HG03558 (cell line): ENCODE measurements at regions not wholly inside any gene's neighbourhood (a gene's known extent, or its start where the extent isn't known, plus 50 kb on each side); places are given as distances from the start of the nearest gene placed in this dataset.
"Not testable (repeated sequence)": the region's sequence is repeated elsewhere in the genome, so short reads cannot be mapped to it uniquely, and the experiment has no call there.

Source experiments
- ATAC-seq: cut with Tn5 transposase; IDR thresholded peaks from one replicate; pipeline ENCODE4 v1.9.1; 2021; ENCODE audit warnings: moderate number of reproducible peaks; ENCODE audit not compliant: unreplicated experiment; ENCODE audit errors: extremely low read depth

DNA sequence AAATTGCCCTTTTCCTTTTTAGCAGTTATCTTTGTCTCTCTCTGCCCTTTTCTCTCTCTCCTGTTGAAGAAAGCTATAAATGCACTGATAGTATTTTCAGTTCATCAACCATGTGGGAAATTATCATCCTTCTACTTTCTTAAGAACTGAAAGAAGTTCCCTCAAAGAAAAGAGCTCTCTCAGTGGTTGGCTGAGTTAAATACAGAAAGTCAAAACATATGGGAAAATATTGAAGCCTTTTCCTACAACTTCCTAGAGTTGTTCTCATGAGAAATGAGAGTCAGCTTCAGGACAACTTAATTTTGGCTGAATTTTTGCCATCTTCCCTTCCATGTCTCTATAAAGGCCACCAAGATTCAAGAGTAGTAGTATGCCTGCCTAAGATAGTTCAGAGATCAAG lies 96.7 kb downstream of the NFKBIZ start:
- no peak for ATAC-seq

DNA sequence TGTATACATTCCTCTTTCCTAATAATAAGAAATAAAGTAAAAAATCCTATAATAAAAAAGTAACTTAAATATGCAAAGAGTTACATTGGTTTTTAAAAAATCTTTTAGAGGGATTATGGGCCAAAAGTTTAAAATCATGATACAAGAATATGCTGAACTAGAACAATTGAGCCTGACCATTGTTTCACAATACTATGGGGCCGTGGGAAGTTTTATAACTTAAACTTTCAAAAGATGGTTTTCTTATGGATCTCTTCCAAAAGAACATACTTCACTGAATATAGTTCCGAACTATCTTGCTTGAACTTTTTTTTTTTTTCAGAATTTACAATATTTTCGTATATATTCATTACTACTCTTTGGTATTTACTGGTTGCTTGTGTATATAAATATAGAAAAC lies 97.6 kb downstream of the NFKBIZ start:
- ATAC-seq: no peak

DNA sequence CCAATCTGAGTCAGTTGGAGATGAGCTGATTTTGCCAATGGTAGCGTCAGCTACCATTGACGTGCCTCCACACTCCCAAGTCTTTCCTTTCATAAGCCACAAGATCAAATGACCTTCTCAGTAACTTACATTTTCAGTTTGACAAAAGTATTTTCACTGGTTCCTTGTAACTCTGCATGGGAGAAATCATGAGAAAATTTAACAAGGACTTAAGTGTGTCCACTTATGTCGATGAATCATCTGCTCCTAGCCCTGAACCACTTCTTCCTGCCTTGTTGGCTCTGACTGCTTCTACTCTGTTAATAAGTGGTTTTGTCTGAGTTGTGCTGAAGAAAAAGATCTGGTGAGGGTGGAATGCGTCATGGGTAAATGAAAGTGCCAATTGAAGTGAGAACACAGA lies 101.2 kb downstream of the NFKBIZ start:
- peak; percentile 75 for ATAC-seq

DNA sequence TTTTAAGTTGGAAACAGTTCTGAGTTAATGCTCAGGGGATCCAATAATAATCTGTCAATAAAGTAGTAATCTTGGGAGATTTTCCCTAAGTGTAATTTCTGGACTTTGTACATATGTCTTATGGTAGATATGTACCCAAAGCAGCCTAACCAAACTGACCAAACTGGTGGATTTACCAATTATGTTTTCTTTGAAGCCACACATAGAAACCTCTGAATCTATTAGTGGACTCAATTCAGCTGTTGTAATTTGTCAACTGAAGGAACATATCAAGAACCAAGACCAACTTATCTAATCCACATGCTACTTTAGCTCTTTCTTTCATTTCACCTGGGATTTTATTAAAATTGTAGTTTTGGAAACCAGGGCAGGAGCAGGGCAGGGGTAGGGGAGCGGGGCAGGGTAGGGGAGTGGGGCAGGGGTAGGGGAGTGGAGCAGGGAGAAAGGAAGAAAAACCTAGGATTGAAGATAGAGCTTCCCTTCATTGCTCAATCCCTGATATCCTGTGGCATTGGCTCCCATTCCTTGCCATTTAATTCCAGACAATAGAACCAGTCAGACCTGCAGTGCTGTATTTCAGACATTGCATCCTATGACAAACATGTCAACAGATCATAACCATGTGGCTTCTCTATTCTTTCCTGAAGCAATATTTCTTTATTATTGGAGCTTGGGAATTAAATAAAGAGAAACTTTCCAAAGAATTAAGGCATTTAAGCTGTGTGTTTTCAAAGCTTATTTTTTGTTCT lies 101.8 kb downstream of the NFKBIZ start:
- no peak for ATAC-seq

DNA sequence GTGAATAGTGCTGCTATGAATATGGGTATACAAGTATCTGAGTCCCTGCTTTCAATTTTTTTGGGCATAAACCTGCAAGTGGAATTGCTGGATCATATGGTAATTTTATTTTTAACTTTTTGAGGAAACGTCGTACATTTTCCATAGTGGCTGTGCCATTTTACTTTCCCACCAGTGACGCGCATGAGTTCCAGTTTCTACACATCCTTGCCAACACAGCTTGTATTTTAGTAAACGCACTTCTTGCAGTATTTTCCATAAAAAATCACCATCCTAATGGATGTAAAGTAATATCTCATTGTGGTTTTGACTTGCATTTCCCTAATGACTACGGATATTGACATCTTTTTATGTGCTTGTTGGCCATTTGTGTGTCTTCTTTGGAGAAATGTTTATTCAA lies 105.0 kb downstream of the NFKBIZ start:
- ATAC-seq: no peak

DNA sequence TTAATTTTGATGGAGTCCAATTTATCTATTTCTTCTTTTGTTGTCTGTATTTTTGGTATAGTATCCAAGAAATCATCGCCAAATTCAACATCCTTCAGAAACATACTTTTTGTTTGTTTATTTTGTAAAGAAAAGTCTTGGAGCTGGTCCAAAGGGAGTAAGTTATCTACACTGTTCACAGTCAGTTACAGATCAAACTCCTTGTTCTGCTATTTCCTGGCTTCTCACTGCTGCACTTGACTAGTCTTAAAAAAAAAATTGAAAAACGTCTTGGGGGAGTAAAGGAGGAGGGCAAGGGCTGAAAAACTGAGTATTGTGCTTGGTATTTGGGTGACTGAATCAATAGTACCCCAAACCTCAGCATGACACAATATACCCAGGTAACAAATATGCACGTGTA lies 105.6 kb downstream of the NFKBIZ start:
- no peak for ATAC-seq

DNA sequence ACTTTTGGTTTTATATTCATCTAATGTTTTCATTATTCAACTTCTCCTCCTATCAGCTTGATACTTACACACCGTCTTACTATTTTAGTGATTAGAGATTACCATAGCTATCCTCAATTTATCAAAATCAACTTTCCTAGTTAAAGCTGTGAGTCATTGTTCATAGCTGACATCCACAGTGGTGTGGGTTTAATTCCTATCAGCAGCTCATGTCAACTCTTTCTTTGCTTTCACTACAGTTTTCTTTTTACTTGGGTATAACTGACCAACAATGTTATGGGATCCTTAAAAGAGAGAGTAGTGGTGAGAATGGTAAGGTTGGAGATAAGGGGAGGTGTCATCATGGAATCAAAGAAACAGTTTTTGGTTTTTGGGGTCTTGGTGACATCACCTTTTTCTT lies 112.7 kb downstream of the NFKBIZ start:
- ATAC-seq: no peak

DNA sequence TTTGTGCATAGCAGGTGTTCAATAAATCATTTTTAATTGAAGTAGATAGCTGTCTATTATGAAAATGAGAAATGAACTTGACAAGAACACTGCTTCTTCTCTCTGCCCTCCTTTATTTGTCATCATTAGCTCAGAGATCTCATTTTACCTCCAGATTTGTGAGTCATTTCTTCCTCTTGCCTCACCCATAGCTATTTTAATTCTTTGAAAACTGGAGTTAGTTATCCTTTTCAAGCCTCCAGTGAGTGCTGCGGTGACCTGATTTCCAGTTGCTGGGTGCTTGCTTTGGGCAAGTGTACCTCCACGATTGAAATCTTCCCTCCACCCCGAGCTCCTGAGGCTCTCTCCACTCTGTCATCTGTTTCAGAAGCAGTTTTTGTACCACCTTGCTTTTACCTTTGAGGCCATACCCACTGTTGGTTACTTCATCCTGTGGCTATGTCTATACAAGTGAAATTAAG lies 114.6 kb downstream of the NFKBIZ start:
- ATAC-seq: no peak

DNA sequence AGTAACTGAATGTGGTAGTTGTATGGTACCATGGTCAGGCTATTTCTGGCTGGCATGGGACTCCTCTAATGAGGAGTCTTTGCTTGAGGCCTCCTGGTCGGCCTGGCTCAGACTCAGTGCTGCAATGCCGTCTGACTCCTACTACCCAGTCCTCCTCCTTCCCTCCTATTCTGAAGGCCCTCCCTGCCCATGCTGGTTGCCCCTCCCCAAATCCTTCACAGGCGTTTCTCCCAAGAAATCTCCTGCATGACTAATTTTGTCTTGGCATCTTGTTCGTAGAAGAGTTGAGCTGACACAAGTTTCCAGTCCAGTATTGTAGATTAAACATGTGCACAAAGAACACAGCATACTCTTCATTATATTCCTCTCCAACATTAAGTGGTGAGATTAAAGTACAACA lies 115.5 kb downstream of the NFKBIZ start:
- no peak for ATAC-seq

DNA sequence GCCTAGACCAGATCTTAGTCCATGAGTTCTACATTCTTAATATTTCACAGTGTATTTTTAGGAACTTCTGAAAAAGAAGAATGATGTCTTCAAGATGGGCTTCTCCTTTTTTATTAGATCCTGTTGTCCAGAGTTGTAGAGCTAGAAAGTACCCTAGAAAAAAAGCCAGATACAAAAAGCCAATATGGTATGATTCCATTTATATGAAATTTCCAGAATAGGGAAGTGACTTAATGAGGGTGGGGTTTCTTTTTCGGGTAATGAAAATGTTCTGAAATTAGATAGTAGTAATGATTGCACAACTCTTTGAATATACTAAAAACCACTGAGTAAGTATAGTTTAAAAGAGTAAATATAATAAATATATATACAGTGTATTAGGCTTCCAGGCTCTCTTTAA lies 116.9 kb downstream of the NFKBIZ start:
- no peak for ATAC-seq

DNA sequence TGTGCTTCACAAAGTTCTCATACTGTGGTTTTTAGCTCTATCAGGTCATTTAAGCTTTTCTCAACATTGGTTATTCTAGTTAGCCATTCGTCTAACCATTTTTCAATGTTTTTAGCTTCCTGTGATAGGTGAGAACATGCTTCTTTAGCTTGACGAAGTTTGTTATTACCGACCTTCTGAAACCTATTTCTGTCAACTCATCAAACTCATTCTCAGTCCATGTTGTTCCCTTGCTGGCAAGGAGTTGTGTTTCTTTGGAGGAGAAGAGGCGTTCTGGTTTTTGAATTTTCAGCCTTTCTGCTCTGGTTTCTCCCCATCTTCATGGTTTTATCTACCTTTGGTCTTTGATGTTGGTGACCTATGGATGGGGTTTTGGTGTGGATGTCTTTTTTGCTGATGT lies 120.9 kb downstream of the NFKBIZ start:
- no peak for ATAC-seq

DNA sequence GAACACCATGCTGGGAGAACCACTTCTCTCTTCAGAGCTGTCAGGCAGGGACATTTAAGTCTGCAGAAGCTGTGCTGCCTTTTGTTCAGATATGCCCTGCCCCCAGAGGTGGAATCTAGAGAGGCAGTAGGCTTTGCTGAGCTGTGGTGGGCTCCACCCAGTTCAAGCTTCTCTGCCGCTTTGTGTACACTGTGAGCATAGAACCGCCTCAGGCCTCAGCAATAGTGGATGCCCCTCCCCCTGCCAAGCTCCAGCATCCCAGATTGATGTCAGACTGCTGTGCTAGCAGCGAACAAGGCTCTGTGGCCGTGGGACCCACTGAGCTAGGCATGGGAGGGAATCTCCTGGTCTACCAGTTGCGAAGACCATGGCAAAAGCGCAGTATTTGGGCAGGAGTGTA lies 121.6 kb downstream of the NFKBIZ start:
- no peak for ATAC-seq

DNA sequence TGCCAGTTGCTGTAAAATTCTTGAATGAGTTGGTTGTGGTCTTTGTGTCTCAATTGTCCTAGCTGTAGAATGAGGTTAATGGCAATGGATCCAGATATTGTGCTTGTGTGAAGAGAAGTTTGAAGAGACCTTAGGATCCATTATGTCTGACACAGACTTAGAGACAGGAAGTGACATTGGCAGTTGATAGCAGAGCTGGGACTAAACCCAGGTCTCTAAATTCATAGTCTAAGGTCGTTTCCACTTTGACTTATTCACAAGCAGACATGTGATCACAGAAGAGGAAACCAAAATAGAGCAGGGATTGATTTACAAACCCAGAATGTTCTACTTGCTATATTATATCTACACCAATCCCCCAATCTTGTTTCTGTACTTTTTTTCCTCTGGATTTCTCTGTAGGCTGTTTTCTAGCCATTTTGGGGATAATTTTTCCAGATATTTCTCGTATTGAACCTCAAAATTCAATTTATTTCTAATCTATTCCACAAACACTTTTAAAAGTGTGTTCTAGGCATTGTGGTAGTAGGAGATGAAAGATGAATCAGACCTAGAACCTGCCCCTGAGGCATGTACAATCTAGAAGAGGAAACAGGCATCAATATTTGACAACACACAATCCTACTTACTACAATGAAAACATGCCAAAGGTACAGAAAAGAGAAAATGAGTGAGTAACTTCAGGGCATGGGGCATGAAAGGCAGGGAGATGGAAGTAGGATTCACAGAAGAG lies 123.3 kb downstream of the NFKBIZ start:
- no peak for ATAC-seq

DNA sequence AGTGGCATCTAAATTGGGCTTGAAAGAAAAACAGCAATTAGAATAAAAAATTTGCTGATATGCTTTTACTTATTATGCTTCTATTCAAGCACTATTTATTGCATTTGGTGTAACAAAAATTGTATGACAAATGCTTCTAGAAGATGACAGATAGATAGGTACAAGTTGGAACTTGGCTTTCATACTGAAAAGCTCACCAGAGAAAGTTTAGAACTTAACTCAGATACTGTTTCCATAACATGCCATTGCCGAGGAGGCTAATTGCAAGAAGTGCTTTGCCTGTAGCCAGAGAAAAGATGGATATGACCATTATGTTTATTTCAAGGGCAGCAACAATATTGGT lies 123.8 kb downstream of the NFKBIZ start:
- ATAC-seq: no peak

DNA sequence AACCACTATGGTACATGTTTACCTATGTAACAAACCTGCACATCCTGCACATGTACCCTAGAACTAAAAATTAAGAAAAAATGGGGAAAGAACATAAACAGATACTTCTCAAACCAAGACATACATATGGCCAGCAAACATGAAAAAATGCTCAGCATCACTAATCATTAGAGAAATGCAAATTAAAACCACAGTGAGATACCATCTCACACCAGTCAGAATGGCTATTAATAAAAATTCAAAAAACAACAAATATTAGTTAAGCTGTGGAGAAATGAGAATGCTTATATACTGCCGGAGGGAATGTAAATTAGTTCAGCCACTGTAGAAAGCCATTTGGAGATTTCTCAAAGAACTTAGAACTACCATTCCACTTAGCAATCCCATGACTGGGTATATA lies 126.1 kb downstream of the NFKBIZ start:
- ATAC-seq: not testable (repeated sequence)

DNA sequence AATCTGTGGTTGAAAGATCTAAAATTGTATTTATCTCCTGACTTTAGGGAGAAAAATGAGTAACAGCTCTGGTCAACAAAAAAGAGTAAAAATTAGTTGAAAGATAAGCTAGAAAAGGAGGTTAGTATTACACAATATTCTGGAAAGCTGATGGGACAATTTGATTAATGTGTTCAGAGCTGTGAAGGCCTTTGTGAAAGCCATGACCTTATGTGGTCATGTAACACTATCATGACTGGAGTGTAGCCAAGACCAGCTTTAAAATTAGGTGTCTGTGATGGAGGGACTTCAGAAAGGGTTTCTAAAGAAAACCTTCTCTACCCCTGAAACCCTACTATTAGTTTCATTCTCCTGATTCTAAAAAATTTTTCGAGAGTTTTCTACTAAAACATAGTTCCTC lies 127.2 kb downstream of the NFKBIZ start:
- peak; percentile 91 for ATAC-seq

DNA sequence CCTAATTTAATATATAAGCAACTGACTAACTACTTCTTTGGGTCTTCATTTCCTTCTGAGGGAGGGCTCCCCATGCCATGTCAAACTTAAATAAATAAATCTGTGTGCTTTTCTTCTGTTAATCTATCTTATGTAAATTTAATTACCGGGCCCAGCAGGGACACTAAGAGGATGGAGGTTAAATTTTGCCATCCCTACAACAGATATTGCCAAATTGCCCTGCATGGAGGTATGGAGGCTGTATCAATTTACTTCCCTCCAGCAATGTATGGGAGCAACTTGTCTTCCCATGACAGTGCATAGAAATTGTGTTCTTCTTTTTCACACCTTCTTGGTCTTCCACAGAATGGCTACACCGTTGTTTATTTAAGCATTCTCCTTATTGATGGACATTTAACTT lies 129.0 kb downstream of the NFKBIZ start:
- ATAC-seq: no peak

DNA sequence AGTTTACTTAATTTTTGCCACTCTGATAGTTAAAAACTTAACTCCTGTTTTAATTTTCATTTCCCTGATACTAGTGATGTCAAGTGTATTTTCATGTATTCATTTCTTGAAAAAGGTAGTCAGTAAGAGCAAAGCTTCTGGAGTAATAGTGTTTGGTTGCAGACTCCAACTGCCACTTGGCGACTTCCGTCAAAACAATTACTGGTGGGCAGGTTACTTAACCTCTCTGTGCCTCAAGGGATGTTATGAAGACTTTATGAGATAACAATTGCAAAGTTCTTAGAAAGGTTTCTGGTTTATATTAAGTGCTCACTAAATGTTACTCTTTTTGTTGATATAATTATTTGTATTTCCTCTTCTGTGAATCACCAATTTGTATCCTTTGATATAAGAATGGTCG lies 129.7 kb downstream of the NFKBIZ start:
- ATAC-seq: no peak

DNA sequence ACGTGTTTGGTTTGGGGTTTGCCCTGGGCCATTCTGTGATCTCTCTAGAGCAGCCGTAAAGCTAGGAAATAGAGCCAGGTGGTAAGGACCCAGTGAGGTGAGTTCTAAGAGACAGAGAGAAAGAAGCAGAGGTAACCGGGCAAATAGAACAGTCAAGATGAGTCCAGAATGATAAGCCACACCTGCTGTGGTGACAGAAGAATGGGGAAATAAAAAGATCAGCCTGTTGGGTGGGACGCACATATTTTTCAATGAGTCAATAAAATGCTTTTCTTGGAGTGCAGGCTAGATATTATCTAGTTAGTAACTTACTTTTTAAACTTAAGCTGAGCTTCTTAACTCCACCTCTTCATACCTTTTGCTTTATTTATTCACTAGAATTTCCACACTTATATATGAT lies 135.0 kb downstream of the NFKBIZ start:
- ATAC-seq: no peak

DNA sequence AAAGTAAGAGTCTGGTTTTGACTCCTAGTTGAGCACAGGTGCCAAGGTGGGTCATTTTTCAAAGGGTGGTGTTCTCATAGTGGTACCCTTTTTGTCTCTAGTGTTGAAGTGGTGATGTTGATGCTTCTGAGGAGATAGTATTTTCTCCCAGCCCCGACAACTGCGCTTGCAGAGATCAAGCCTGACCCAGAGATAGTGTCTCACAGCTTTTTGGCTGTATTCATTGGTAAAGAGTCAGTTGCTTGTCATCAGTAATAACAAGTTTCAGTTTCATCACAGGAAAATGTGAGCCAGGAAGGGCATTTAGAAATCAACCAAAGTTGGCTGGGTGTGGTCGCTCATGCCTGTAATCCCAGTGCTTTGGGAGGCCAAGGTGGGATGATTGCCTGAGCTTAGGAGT lies 139.3 kb downstream of the NFKBIZ start:
- ATAC-seq: no peak

DNA sequence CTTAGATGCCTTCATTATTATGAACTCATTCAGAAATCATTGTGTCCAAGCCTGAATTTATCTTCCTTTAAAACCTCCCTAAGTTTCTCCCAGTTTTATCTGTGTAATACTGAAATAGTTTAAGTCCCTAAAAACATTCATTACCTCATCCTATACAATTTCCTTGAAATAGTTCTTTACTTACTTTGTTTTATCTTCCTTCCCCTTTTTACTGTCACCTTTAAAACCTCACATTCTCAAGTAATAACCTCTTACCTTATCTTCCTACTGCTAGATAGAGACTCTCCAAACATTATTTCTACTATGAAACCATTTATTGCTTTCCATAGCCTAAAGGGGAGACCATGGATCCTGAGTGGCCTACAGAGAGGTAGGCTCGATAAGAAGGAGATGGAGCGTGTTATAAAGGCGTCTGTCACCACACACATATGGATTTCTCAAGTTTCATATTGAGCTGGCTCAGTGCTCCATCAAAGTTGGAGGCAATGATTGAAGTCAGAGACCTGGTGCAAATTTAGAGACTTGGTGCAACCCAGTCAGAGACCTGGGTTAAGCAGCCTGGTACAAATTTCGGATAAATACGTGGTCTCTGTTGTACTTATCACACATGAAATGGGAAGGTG lies 140.4 kb downstream of the NFKBIZ start:
- ATAC-seq: no peak

DNA sequence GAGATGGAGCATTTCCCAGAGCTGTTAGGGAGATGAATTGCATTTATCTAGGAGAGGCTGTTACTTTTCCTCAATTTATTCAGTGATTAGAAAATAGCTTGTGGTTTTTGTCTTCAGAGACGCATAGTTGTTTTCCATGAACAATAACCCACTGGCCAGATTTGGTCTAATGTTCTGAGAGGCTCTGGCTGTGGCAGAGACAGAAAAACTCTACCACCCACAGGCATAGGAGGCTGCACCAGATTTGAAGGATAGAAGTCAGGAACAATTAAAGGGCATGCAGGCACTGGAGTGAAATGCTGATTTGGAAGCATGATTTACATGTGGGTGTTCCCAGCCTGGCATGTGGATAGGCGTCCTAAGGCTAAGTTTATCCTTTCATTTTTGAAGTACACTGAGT lies 143.5 kb downstream of the NFKBIZ start:
- ATAC-seq: no peak
